GM12872 (cell line): ENCODE measurements at regions not wholly inside any gene's neighbourhood (a gene's known extent, or its start where the extent isn't known, plus 50 kb on each side); places are given as distances from the start of the nearest gene placed in this dataset.

Source experiments
- TF ChIP-seq, protein P1 (sequence below): IDR thresholded peaks from 3 replicates; pipeline ENCODE4 v1.5.1; 2011; ENCODE audit warnings: low read depth, mild to moderate bottlenecking, low read length, moderate library complexity; ENCODE audit not compliant: insufficient read depth

DNA sequence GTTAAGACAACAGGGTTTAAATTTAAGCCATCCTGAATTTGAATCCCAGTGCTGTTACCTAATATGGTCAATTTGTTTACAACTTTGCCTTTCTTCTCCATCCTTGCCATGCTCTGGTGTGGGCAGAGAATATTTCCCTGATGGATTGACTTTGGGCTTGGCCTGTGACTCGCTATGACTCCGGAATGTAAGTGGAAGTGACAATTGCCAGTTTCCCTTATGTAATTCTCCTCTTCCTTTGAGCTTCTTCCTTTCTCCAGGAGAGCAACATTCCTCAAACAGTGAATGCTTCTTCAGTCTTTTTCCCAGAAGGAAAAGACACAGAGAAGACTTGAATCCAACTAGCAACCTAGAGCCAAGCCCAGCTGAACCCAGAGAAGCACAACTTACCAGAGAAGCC, 159.1 kb downstream of the LURAP1L start:
- TF ChIP-seq, protein P1, sequence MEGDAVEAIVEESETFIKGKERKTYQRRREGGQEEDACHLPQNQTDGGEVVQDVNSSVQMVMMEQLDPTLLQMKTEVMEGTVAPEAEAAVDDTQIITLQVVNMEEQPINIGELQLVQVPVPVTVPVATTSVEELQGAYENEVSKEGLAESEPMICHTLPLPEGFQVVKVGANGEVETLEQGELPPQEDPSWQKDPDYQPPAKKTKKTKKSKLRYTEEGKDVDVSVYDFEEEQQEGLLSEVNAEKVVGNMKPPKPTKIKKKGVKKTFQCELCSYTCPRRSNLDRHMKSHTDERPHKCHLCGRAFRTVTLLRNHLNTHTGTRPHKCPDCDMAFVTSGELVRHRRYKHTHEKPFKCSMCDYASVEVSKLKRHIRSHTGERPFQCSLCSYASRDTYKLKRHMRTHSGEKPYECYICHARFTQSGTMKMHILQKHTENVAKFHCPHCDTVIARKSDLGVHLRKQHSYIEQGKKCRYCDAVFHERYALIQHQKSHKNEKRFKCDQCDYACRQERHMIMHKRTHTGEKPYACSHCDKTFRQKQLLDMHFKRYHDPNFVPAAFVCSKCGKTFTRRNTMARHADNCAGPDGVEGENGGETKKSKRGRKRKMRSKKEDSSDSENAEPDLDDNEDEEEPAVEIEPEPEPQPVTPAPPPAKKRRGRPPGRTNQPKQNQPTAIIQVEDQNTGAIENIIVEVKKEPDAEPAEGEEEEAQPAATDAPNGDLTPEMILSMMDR = no peak

DNA sequence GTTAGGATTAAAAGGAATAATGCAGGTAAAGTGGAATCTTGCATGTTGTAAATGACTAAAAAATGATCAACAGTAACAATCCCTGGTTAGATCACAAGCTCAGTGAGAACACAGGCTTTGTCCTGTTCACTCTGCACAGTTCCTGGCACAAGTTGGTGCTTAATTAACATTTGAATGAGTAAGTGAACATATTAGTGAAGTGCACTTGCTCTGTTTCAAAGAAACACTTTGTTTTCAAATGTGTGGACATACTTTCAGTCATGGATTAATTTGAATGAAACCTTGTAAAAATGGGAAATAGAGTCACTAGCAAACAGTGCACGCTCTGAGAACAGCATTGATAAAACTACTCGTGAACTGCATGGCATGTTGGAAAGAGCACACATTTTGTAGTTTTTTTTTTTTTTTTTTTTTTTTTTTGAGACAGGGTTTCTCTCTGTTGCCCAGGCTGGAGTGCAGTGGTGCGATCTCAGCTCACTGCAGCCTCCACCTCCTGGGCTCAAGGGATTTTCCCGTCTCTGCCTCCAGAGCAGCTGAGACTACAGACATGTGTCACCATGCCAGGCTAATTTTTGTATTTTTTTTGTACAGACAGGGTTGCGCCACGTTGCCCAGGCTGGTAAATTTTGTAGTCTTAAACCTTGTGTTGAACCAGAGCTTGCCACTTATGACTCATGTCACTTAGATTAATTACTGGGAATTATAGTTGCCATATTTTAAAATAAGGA, 159.9 kb downstream of the LURAP1L start:
- TF ChIP-seq, protein P1 = no peak

DNA sequence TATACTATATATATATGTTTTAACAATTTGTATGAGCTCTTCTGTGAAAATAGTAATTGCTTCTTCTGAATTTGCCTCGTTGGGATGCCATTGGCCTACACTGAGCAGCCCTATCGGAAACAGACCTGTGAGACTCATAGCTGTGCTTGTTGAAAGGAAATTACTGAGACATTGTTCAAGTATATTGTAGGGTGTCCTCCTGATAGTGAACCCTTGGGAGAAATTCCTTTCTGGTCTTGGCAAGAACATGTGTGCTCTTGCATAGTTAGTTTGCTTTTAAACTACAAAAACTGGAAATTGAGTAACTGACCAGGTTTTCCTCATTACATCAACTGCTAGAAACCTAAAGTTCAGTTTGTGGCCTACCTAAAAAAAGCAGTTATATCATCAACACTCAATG, 160.9 kb downstream of the LURAP1L start:
- TF ChIP-seq, protein P1 = no peak

DNA sequence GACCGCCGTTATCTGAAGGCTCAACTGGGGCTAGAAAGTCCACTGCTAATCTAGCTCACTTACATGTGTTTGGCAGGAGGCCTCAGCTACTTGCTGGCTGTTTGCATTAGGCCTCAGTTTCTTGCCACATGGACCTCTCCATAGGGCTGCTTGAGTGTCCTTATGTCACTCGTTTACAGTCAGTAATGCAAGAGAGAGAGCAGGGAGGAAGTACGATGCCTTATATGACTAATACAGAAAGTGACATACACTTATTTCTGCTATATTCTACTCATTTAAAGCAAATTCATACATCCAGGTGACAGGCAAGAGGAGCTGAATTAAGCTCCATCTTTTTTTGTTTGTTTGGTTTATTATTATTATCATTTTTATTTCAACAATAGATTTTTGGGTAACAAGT, 179.6 kb downstream of the LURAP1L start:
- TF ChIP-seq, protein P1 = no peak

DNA sequence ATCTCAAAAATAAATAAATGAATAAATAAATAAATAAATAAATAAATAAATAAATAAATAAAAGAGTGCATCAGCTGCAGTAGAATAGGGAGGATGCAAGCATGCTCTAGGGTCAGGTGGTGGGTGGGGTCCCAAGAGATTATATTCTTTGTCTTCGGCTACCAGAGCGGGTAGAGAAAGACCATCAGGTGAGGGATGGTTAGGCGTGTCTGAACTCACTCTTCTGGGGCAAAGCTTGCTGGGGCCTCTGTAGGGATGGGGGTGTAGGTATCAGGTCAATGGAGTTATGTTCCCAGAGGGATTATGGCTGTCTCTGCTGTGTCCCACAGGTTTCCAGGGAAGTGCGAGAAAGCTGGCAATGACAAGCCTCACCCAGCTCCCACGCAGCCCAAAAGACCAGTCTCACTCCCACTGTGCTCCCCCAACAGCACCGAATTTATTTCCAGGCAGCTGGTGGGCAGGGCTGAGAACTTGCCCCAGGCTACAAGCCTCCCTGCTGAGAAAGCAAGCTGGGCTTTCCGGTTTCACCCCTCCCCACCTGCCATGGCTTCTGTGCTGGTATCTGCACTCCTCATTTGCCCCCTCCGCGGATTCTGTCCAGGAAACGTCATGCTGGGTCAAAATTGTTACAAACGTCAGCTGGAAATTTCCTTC, 180.8 kb downstream of the LURAP1L start:
- TF ChIP-seq, protein P1 = no peak

DNA sequence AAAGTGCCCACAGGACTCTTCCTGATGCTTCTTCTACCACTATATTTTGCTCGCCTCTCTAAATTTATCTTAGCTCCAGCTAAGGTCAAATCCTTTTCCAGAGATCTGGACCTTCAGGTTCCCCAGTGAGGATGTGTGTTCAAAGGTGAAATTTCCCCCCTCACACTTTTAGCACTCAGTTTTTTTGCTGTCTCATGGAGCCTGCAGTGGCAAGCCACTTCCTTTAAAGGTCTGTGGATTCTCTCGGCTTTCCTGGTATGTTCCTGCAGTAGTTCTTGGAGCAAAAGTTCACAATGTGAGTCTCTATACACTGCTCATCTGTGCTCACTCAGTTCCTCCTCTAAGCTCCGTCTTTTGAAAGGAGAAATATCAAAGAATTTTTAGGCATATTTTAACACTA, 181.4 kb downstream of the LURAP1L start:
- TF ChIP-seq, protein P1 = no peak

DNA sequence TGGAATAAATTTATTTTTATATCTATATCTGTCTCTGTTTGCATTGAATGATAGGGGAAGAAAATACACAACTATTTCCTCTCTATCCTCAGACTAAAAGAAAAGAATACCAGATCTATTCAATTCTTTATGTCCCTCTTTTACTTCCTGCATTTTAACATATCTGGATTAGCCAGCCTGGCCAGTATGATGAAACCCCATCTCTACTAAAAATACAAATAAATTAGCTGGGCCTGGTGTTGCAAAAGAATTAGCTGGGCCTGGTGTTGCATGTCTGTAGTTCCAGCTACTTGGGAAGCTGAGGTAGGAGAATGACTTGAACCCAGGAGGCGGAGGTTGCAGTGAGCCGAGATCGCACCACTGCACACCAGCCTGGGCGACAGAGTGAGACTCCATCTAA, 182.0 kb downstream of the LURAP1L start:
- TF ChIP-seq, protein P1 = no peak
